ENCODE measurements at regions not wholly inside any gene's neighbourhood (a gene's known extent, or its start where the extent isn't known, plus 50 kb on each side); places are given as distances from the start of the nearest gene placed in this dataset.

- in situ Hi-C loops (cut with HindIII; ENCODE audit: low sequenced_read_pairs): no loop called here
- DNase-seq (ENCODE audit: low spot score): peak; percentile 32
Observed at GRCh38 chrY:8994001-8994400, 343.3 kb upstream of the TSPY4 start.

GRCh38 chrY:9001231-9001630, 336.0 kb upstream of the TSPY4 start:
- DNase-seq (ENCODE audit: low spot score): peak; percentile 19
- in situ Hi-C loops (cut with HindIII; ENCODE audit: low sequenced_read_pairs): no loop called here

- in situ Hi-C loops (cut with HindIII; ENCODE audit: low sequenced_read_pairs): no loop called here
- no peak for DNase-seq (ENCODE audit: low spot score)
Observed at GRCh38 chrY:9003739-9004138, 333.5 kb upstream of the TSPY4 start.

GRCh38 chrY:9008648-9009047, 328.6 kb upstream of the TSPY4 start:
- no peak for DNase-seq (ENCODE audit: low spot score)
- in situ Hi-C loops (cut with HindIII; ENCODE audit: low sequenced_read_pairs): no loop called here

- in situ Hi-C loops (cut with HindIII; ENCODE audit: low sequenced_read_pairs): no loop called here
- DNase-seq (ENCODE audit: low spot score): no peak
Observed at GRCh38 chrY:9016916-9017315, 320.3 kb upstream of the TSPY4 start.

GRCh38 chrY:9018401-9018800, 318.9 kb upstream of the TSPY4 start:
- DNase-seq (ENCODE audit: low spot score): peak; percentile 75
- in situ Hi-C loops (cut with HindIII; ENCODE audit: low sequenced_read_pairs): no loop called here

- no peak for DNase-seq (ENCODE audit: low spot score)
- in situ Hi-C loops (cut with HindIII; ENCODE audit: low sequenced_read_pairs): no loop called here
Observed at GRCh38 chrY:9027729-9028375, 309.4 kb upstream of the TSPY4 start.

- no peak for DNase-seq (ENCODE audit: low spot score)
- in situ Hi-C loops (cut with HindIII; ENCODE audit: low sequenced_read_pairs): no loop called here
Observed at GRCh38 chrY:9029929-9030328, 307.3 kb upstream of the TSPY4 start.

GRCh38 chrY:9034217-9034616, 303.0 kb upstream of the TSPY4 start:
- DNase-seq (ENCODE audit: low spot score): no peak
- in situ Hi-C loops (cut with HindIII; ENCODE audit: low sequenced_read_pairs): no loop called here

- DNase-seq (ENCODE audit: low spot score): no peak
- in situ Hi-C loops (cut with HindIII; ENCODE audit: low sequenced_read_pairs): no loop called here
Observed at GRCh38 chrY:9035246-9035645, 302.0 kb upstream of the TSPY4 start.

- DNase-seq (ENCODE audit: low spot score): no peak
- in situ Hi-C loops (cut with HindIII; ENCODE audit: low sequenced_read_pairs): no loop called here
Observed at GRCh38 chrY:9041474-9041873, 295.8 kb upstream of the TSPY4 start.
